HepG2 (cell line): ENCODE measurements at regions not wholly inside any gene's neighbourhood (a gene's known extent, or its start where the extent isn't known, plus 50 kb on each side); places are given as distances from the start of the nearest gene placed in this dataset.

Experiments
- ATAC-seq: fragments of 200-7000 bp; cut with Tn5 transposase; 3 replicates; pipeline ENCODE4 v1.9.1; 2020; ENCODE audit warnings: mild to moderate bottlenecking, moderate library complexity
- BruUV-seq: library from RNA; stranded (reverse); fragments of 400-500 nt; replicated peaks from 2 replicates; lab custom pipeline; 2021; lab: Mats Ljungman, UMichigan
- CTCF ChIA-PET: fragments of 300-600 bp; formaldehyde crosslinking; extraction: SDS; loops from one replicate; lab custom pipeline; 2021; ENCODE audit warnings: low total read pairs, inconsistent platforms, low intra/inter-chr PET ratio; lab: Yijun Ruan, JAX
- POLR2A ChIA-PET: fragments of 350-600 bp; sonication (Branson Sonifier 250); formaldehyde crosslinking; loops from one replicate; lab custom pipeline; 2020; ENCODE audit warnings: antibody characterized with exemption, inconsistent platforms; lab: Yijun Ruan, JAX
- DNase-seq: peaks from one replicate; pipeline ENCODE4 v3.0.0-alpha.2; 2015; ENCODE audit warnings: low spot score
- FAIRE-seq: peaks from 3 replicates; lab custom pipeline; 2011; peaks lifted over from hg19 to GRCh38; lab: Jason Lieb, UNC
- H2AFZ ChIP-seq: one replicate; pipeline ENCODE4 v1.6.1; 2011; ENCODE audit warnings: low read length, inconsistent platforms
- H3K27ac ChIP-seq: fragments of 300-600 bp; 3 replicates; pipeline ENCODE4 v1.8.0; 2011; ENCODE audit warnings: mixed run types, mild to moderate bottlenecking, mixed read lengths, low read length, inconsistent platforms; ENCODE audit not compliant: insufficient read depth; ENCODE audit errors: extremely low read length
- H3K27me3 ChIP-seq, 2 experiments: fragments of 200-600 bp in 1 of 2; 2 replicates in 1 of 2; 3 replicates in 1 of 2; pipeline versions ENCODE4 v1.6.0 to v1.8.0; 2011; ENCODE audit warnings: low read length in 2 of 2, mild to moderate bottlenecking in 2 of 2, moderate library complexity in 2 of 2, inconsistent platforms in 1 of 2; ENCODE audit not compliant: insufficient read depth in 2 of 2, control insufficient read depth in 1 of 2
- H3K36me3 ChIP-seq, 2 experiments: fragments of 200-600 bp in 1 of 2; replicated peaks in 1 of 2; 2 replicates in 1 of 2; 3 replicates in 1 of 2; pipeline versions ENCODE4 v1.5.1 to v1.8.0; 2011; ENCODE audit warnings: low read length in 2 of 2, inconsistent platforms in 1 of 2; ENCODE audit not compliant: insufficient read depth in 2 of 2, control insufficient read depth in 1 of 2
- H3K4me1 ChIP-seq: 2 replicates; pipeline ENCODE4 v1.5.1; 2012; ENCODE audit warnings: low read length, inconsistent platforms; ENCODE audit not compliant: insufficient read depth
- H3K4me2 ChIP-seq: 2 replicates; pipeline ENCODE4 v1.6.0; 2011; ENCODE audit warnings: low read depth, low read length, inconsistent platforms
- H3K4me3 ChIP-seq, 3 experiments: fragments of 200-600 bp in 1 of 3; sonication (generic), shearing (Covaris generic) in 1 of 3; replicated peaks in 1 of 3; 2 replicates each; pipeline ENCODE4 v1.5.1; 2011 to 2016; ENCODE audit warnings: low read length in 3 of 3, inconsistent platforms in 2 of 3, low read depth in 2 of 3, mild to moderate bottlenecking in 2 of 3, control low read depth in 1 of 3, mixed read lengths in 1 of 3; ENCODE audit not compliant: insufficient read depth in 1 of 3
- H3K79me2 ChIP-seq: one replicate; pipeline ENCODE4 v1.6.1; 2011; ENCODE audit warnings: low read length, inconsistent platforms; ENCODE audit not compliant: insufficient read depth
- H3K9ac ChIP-seq: 2 replicates; pipeline ENCODE4 v1.6.0; 2011; ENCODE audit warnings: mild to moderate bottlenecking, low read depth, low read length, inconsistent platforms; ENCODE audit not compliant: insufficient read depth
- H3K9me3 ChIP-seq: 2 replicates; pipeline ENCODE4 v1.5.1; 2012; ENCODE audit warnings: mild to moderate bottlenecking, low read length
- H4K20me1 ChIP-seq: 2 replicates; pipeline ENCODE4 v1.6.0; 2011; ENCODE audit warnings: inconsistent platforms, mild to moderate bottlenecking, low read length, moderate library complexity; ENCODE audit not compliant: insufficient read depth
- CBFB ChIP-seq: sonication (generic); formaldehyde crosslinking; IDR thresholded peaks from 2 replicates; pipeline ENCODE4 v1.4.0; 2020; ENCODE audit warnings: missing genetic modification reagents
- CHD2 ChIP-seq: IDR thresholded peaks from 2 replicates; pipeline ENCODE4 v1.6.1; 2011; ENCODE audit warnings: low read depth, low read length, improper control_type of control experiment
- RFX3 ChIP-seq: IDR thresholded peaks from 2 replicates; pipeline ENCODE4 v1.6.1; 2016; ENCODE audit warnings: missing biosample characterization, missing genetic modification reagents
- STAG1 ChIP-seq: sonication (generic); formaldehyde crosslinking; IDR thresholded peaks from 2 replicates; pipeline ENCODE4 v1.4.0; 2020; ENCODE audit warnings: missing genetic modification reagents
- TP53 ChIP-seq: sonication (generic); formaldehyde crosslinking; conservative IDR thresholded peaks from 2 replicates; pipeline ENCODE4 v1.4.0; 2020; ENCODE audit warnings: missing genetic modification reagents
- ZFP1 ChIP-seq: IDR thresholded peaks from 2 replicates; pipeline ENCODE4 v1.6.1; 2016
- WGBS: methylation state at CpG from one replicate; pipeline ENCODE4 v1.1.6; 2017; ENCODE audit warnings: low lambda C conversion rate; 5-methylcytosine and 5-hydroxymethylcytosine counted together
- in situ Hi-C: cut with HindIII; loops from 2 replicates; pipeline ENCODE4 v1.10.0; 2017; ENCODE audit warnings: low pct_unique_long_range_greater_than_20kb; ENCODE audit not compliant: extremely low pct_ligation_motif_present
- intact Hi-C: fragments of 100-400 bp; cut with micrococcal nuclease; formaldehyde crosslinking; loops from one replicate; pipeline ENCODE4 v1.10.0; 2022; ENCODE audit not compliant: unreplicated experiment
- TF ChIP-seq, protein P1 (sequence below): IDR thresholded peaks from 2 replicates; pipeline ENCODE4 v1.6.1; 2018; ENCODE audit warnings: missing genetic modification reagents

GRCh38 chr12:83800022-83800421, 1112.6 kb downstream of the SLC6A15 start:
- H3K79me2 ChIP-seq = no peaks in the 10 kb centered on the region
- DNase-seq (no peak), ATAC-seq (no peak), FAIRE-seq (no peak)
- no peak overlapping the region for H3K27ac ChIP-seq
- 44% methylated on average over 2 of the region's 2 CpGs for WGBS
- TF ChIP-seq STAG1 = no peak
- TF ChIP-seq, protein P1, sequence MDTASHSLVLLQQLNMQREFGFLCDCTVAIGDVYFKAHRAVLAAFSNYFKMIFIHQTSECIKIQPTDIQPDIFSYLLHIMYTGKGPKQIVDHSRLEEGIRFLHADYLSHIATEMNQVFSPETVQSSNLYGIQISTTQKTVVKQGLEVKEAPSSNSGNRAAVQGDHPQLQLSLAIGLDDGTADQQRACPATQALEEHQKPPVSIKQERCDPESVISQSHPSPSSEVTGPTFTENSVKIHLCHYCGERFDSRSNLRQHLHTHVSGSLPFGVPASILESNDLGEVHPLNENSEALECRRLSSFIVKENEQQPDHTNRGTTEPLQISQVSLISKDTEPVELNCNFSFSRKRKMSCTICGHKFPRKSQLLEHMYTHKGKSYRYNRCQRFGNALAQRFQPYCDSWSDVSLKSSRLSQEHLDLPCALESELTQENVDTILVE (CRISPR knock-in tag) = no peak
- intact Hi-C loops (no loop called here), in situ Hi-C loops (loop anchor here (25.0 kb wide), 1 partner anchor 1113 kb away; the partner anchor contains the start of gene TMTC2)
- H3K36me3 ChIP-seq = no peaks in the 10 kb centered on the region
- ChIA-PET CTCF (no interaction called here), POLR2A (no interaction called here)
- no peaks in the 10 kb centered on the region for H3K27me3 ChIP-seq
- H3K4me3 ChIP-seq = no peak overlapping the region
- 0 out of 2 replicates have a peak, but pooled peaks cover 4% of the 10 kb centered on the region for H3K9me3 ChIP-seq
- no peak overlapping the region for H3K9ac ChIP-seq
- no TSS peak for BruUV-seq
- no peak overlapping the region for H3K4me2 ChIP-seq
- no peak overlapping the region for H2AFZ ChIP-seq
- H4K20me1 ChIP-seq = no peaks in the 10 kb centered on the region
- no peaks in the 10 kb centered on the region for H3K4me1 ChIP-seq

GRCh38 chr12:83796531-83796930, 1109.8 kb downstream of the TMTC2 start:
- H3K9ac ChIP-seq = no peak overlapping the region
- in situ Hi-C loops (no loop called here), intact Hi-C loops (no loop called here)
- DNase-seq (no peak), ATAC-seq (no peak), FAIRE-seq (no peak)
- no peak overlapping the region for H2AFZ ChIP-seq
- no peaks in the 10 kb centered on the region for H4K20me1 ChIP-seq
- no peaks in the 10 kb centered on the region for H3K4me1 ChIP-seq
- H3K36me3 ChIP-seq = no peaks in the 10 kb centered on the region
- CTCF ChIA-PET = no interaction called here
- peaks cover 8% of the 10 kb centered on the region for H3K9me3 ChIP-seq
- H3K79me2 ChIP-seq = no peaks in the 10 kb centered on the region
- POLR2A ChIA-PET = no interaction called here
- BruUV-seq = no TSS peak
- 24% methylated on average over 3 of the region's 3 CpGs for WGBS
- no peak overlapping the region for H3K4me3 ChIP-seq
- TF ChIP-seq RFX3 (CRISPR knock-in tag) (no peak), ZFP1 (CRISPR knock-in tag) (no peak), CBFB (CRISPR knock-in tag) (no peak), TP53 (no peak), CHD2 (no peak)
- no peak overlapping the region for H3K27ac ChIP-seq
- H3K4me2 ChIP-seq = no peak overlapping the region
- no peaks in the 10 kb centered on the region; a peak in 1 of 5 replicates for H3K27me3 ChIP-seq
